Suprapubic skin (tissue), 4 donors: ENCODE measurements at regions not wholly inside any gene's neighbourhood (a gene's known extent, or its start where the extent isn't known, plus 50 kb on each side); places are given as distances from the start of the nearest gene placed in this dataset.

Source experiments
- DNase-seq, 2 donors: peaks; one replicate each; pipeline ENCODE4 v3.0.0-alpha.2; 2019; ENCODE audit warnings: low spot score in 2 of 2
- H3K27ac ChIP-seq: fragments of 200-600 bp; sonication (generic); one replicate; pipeline ENCODE4 v1.5.1; 2019
- H3K27me3 ChIP-seq: fragments of 200-600 bp; sonication (generic); one replicate; pipeline ENCODE4 v1.5.1; 2019
- H3K36me3 ChIP-seq: fragments of 200-600 bp; sonication (generic); one replicate; pipeline ENCODE4 v1.5.1; 2019
- H3K4me1 ChIP-seq: fragments of 200-600 bp; sonication (generic); one replicate; pipeline ENCODE4 v1.5.1; 2019
- H3K4me3 ChIP-seq: fragments of 200-600 bp; sonication (generic); one replicate; pipeline ENCODE4 v1.5.1; 2019; ENCODE audit warnings: mild to moderate bottlenecking
- H3K9me3 ChIP-seq: fragments of 200-600 bp; sonication (generic); one replicate; pipeline ENCODE4 v1.5.1; 2019
- EP300 ChIP-seq: sonication (generic); formaldehyde crosslinking; IDR thresholded peaks from one replicate; pipeline ENCODE4 v1.6.1; 2017; ENCODE audit warnings: antibody characterized with exemption
- POLR2A ChIP-seq, 2 donors: fragments of 450-650 bp; IDR thresholded peaks; one replicate each; pipeline ENCODE4 v1.6.1; 2017; ENCODE audit warnings: antibody characterized with exemption in 2 of 2, mild to moderate bottlenecking in 2 of 2, moderate library complexity in 2 of 2
- POLR2AphosphoS5 ChIP-seq, 3 donors: sonication (generic); formaldehyde crosslinking; IDR thresholded peaks; one replicate each; pipeline ENCODE4 v1.6.1; 2017; ENCODE audit warnings: antibody characterized with exemption in 3 of 3
- WGBS: methylation state at CpG from one replicate; pipeline ENCODE4 v1.1.5; 2018; 5-methylcytosine and 5-hydroxymethylcytosine counted together
- TF ChIP-seq, protein P1 (sequence below), 2 donors: fragments of 200-600 bp in 1 of 2; fragments of 450-650 bp in 1 of 2; sonication (generic) in 1 of 2; IDR thresholded peaks; one replicate each; pipeline ENCODE4 v1.5.1; 2016 to 2019; ENCODE audit warnings: antibody characterized with exemption in 2 of 2, mild to moderate bottlenecking in 1 of 2, moderate library complexity in 1 of 2

- Histone ChIP-seq H3K4me3 (no peak overlapping the region), H3K9me3 (no peaks in the 10 kb centered on the region), H3K27me3 (no peaks in the 10 kb centered on the region), H3K4me1 (no peaks in the 10 kb centered on the region), H3K36me3 (no peaks in the 10 kb centered on the region), H3K27ac (no peak overlapping the region)
- TF ChIP-seq POLR2AphosphoS5 (IDR thresholded peaks at IDR 0.05) = no peak
- no peak for TF ChIP-seq POLR2A (IDR thresholded peaks at IDR 0.05)
- TF ChIP-seq EP300 = no peak
- TF ChIP-seq, protein P1, sequence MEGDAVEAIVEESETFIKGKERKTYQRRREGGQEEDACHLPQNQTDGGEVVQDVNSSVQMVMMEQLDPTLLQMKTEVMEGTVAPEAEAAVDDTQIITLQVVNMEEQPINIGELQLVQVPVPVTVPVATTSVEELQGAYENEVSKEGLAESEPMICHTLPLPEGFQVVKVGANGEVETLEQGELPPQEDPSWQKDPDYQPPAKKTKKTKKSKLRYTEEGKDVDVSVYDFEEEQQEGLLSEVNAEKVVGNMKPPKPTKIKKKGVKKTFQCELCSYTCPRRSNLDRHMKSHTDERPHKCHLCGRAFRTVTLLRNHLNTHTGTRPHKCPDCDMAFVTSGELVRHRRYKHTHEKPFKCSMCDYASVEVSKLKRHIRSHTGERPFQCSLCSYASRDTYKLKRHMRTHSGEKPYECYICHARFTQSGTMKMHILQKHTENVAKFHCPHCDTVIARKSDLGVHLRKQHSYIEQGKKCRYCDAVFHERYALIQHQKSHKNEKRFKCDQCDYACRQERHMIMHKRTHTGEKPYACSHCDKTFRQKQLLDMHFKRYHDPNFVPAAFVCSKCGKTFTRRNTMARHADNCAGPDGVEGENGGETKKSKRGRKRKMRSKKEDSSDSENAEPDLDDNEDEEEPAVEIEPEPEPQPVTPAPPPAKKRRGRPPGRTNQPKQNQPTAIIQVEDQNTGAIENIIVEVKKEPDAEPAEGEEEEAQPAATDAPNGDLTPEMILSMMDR (IDR thresholded peaks at IDR 0.05) = no peak
- 81% methylated on average over 2 of the region's 2 CpGs for WGBS
- DNase-seq = no peak
Observed at GRCh38 chr3:43810797-43811196, 120.1 kb downstream of the ABHD5 start.

DNA sequence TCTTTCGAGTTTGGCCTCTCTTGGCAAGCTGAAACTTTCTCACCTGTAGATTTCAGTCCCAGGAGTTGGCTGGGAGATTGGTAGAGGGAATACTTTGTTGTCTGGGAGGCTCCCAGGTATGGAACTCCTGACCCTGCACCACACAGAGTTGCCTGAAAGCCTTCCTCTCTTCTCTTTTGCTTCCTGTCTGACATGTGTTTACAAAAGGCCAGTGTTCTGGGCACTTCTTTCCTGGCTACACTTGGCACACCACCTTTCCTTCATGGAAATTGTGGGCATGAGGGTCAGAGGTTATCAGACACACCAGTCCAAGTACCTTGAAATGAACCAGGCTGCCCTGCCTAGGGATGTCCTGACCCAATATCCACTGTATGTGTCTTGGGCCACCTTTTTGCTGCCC, 123.7 kb downstream of the ABHD5 start:
- TF ChIP-seq POLR2AphosphoS5 (IDR thresholded peaks at IDR 0.05) = no peak
- TF ChIP-seq EP300 = no peak
- TF ChIP-seq, protein P1 (IDR thresholded peaks at IDR 0.05) = no peak
- Histone ChIP-seq H3K36me3 (no peaks in the 10 kb centered on the region), H3K27me3 (no peaks in the 10 kb centered on the region), H3K4me3 (no peak overlapping the region), H3K9me3 (no peaks in the 10 kb centered on the region), H3K27ac (no peak overlapping the region), H3K4me1 (no peaks in the 10 kb centered on the region)
- 53% methylated on average over 1 of the region's 1 CpG for WGBS
- DNase-seq = no peak

DNA sequence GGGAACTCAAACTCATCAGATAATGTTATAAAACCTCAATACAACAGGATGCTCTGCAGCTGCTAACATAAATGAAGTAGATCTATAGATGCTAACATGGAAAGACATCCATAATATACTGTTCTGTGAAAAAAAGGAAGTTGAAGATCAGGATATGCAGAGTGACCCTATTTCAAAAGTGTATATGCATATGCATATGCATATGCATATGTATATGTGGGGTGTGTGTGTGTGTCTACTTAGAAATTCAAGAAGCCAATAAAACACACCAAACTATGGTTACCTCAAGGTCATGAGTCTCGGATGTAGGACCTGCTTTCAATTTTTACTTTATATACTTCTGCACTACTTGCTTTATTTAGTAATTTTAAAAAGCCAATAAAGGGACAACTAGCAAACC, 125.6 kb downstream of the ABHD5 start:
- no peaks in the 10 kb centered on the region for H3K27me3 ChIP-seq
- no peaks in the 10 kb centered on the region for H3K36me3 ChIP-seq
- no peaks in the 10 kb centered on the region for H3K9me3 ChIP-seq
- 81% methylated on average over 1 of the region's 1 CpG for WGBS
- H3K4me3 ChIP-seq = no peak overlapping the region
- no peak for TF ChIP-seq POLR2A (IDR thresholded peaks at IDR 0.05)
- TF ChIP-seq, protein P1 (IDR thresholded peaks at IDR 0.05) = no peak
- TF ChIP-seq POLR2AphosphoS5 (IDR thresholded peaks at IDR 0.05) = no peak
- no peak for TF ChIP-seq EP300
- no peaks in the 10 kb centered on the region for H3K4me1 ChIP-seq
- DNase-seq = no peak
- H3K27ac ChIP-seq = no peak overlapping the region

GRCh38 chr3:43817064-43817463, 126.3 kb downstream of the ABHD5 start:
- no peaks in the 10 kb centered on the region for H3K27me3 ChIP-seq
- TF ChIP-seq EP300 (no peak), POLR2A (IDR thresholded peaks at IDR 0.05) (no peak), POLR2AphosphoS5 (IDR thresholded peaks at IDR 0.05) (no peak)
- TF ChIP-seq, protein P1 (IDR thresholded peaks at IDR 0.05) = no peak
- no peaks in the 10 kb centered on the region for H3K36me3 ChIP-seq
- 91% methylated on average over 2 of the region's 2 CpGs for WGBS
- no peak overlapping the region for H3K27ac ChIP-seq
- H3K4me1 ChIP-seq = no peaks in the 10 kb centered on the region
- no peak overlapping the region for H3K4me3 ChIP-seq
- DNase-seq = no peak
- H3K9me3 ChIP-seq = no peaks in the 10 kb centered on the region

DNA sequence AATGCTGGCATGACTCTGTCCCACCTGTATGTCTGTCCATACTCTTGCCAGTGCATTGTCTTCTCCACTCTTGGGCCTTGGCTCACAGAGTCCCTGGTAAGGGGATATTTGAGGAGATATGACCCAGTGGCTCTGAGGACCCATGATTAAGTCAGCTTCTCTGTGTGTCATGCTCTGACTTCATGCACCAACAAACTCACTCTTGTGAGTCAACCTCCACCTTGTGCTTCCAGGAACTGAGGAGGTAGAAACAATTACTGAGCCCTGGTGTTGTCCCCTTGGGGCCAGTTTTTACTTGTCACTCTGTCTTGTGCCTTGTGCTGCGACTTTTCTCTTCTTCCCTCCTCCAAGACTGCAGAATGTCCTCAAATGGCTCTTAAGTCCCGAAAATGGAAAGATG, 127.1 kb downstream of the ABHD5 start:
- no peaks in the 10 kb centered on the region for H3K9me3 ChIP-seq
- H3K27ac ChIP-seq = no peak overlapping the region
- TF ChIP-seq POLR2A (IDR thresholded peaks at IDR 0.05) (no peak), EP300 (no peak), POLR2AphosphoS5 (IDR thresholded peaks at IDR 0.05) (no peak)
- TF ChIP-seq, protein P1 (IDR thresholded peaks at IDR 0.05) = no peak
- no peak for DNase-seq
- H3K4me1 ChIP-seq = no peaks in the 10 kb centered on the region
- WGBS = 68% methylated on average over 2 of the region's 2 CpGs
- H3K4me3 ChIP-seq = no peak overlapping the region
- no peaks in the 10 kb centered on the region for H3K36me3 ChIP-seq
- no peaks in the 10 kb centered on the region for H3K27me3 ChIP-seq
